Large intestine (tissue), 3 donors: ENCODE measurements at regions not wholly inside any gene's neighbourhood (a gene's known extent, or its start where the extent isn't known, plus 50 kb on each side); places are given as distances from the start of the nearest gene placed in this dataset.
"Not testable (repeated sequence)": the region's sequence is repeated elsewhere in the genome, so short reads cannot be mapped to it uniquely, and the experiment has no call there.

Source experiments
- DNase-seq, 2 donors: peaks; one replicate each; pipeline versions ENCODE4 v3.0.0 to v3.0.0-alpha.2; 2013
- H3K27ac ChIP-seq: one replicate; pipeline ENCODE4 v1.5.1; 2013; ENCODE audit warnings: low read length
- H3K27me3 ChIP-seq: 2 replicates; pipeline ENCODE4 v1.6.1; 2013; ENCODE audit warnings: low read length; ENCODE audit not compliant: control insufficient read depth, insufficient read depth
- H3K36me3 ChIP-seq: 2 replicates; pipeline ENCODE4 v1.6.1; 2013; ENCODE audit warnings: low read length; ENCODE audit not compliant: control insufficient read depth, insufficient read depth
- H3K4me1 ChIP-seq: one replicate; pipeline ENCODE4 v1.6.1; 2013; ENCODE audit warnings: low read length; ENCODE audit not compliant: control insufficient read depth, insufficient read depth
- H3K4me3 ChIP-seq: one replicate; pipeline ENCODE4 v1.5.1; 2013; ENCODE audit warnings: low read length
- H3K9me3 ChIP-seq: one replicate; pipeline ENCODE4 v1.6.1; 2013; ENCODE audit warnings: mild to moderate bottlenecking, low read depth, low read length, moderate library complexity; ENCODE audit not compliant: control insufficient read depth
- WGBS: methylation state at CpG from one replicate; pipeline ENCODE4 v1.1.5; 2013; ENCODE audit warnings: low lambda C conversion rate; ENCODE audit not compliant: insufficient coverage; 5-methylcytosine and 5-hydroxymethylcytosine counted together

DNA sequence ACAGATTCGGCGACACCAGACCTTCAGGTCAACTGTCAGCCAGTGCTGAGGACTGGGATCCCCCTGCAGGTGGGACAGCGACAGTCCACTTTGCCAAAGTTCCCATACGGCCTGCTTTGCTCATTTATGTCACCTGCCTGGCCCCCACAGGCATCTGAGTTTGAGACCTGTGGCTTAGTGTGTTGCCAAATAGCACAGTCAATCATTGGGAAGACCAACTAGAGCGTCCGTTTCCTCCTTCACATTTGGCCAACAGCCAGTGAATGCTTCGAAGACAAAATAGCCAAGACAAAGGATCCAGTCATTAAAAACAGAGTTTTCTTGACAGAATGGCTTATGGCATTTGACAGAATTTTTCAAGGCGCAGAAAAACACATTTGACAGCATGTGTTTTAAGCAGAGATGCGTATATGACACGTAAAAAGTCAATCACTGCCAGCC is 113.8 kb downstream of the ABCC12 start:
- Histone ChIP-seq H3K27me3 (no peaks in the 10 kb centered on the region), H3K36me3 (no peaks in the 10 kb centered on the region), H3K4me3 (no peak overlapping the region), H3K27ac (no peak overlapping the region), H3K4me1 (no peaks in the 10 kb centered on the region), H3K9me3 (no peaks in the 10 kb centered on the region)
- no peak for DNase-seq
- WGBS = 100% methylated on average over 2 of the region's 10 CpGs

- WGBS = no CpG with 5 or more reads among the region's 4 CpGs
These were observed 120.7 kb downstream of the ABCC12 start for GRCh38 chr16:48035142-48035541.

GRCh38 chr16:48030926-48031325 is 124.9 kb downstream of the ABCC12 start:
- H3K4me1 ChIP-seq = no peaks in the 10 kb centered on the region
- DNase-seq = no peak
- H3K27ac ChIP-seq = no peak overlapping the region
- H3K4me3 ChIP-seq = no peak overlapping the region
- no peaks in the 10 kb centered on the region for H3K27me3 ChIP-seq
- WGBS = 67% methylated on average over 2 of the region's 6 CpGs
- no peaks in the 10 kb centered on the region for H3K36me3 ChIP-seq
- H3K9me3 ChIP-seq = no peaks in the 10 kb centered on the region

More at GRCh38 chr16:48035142-48035541, 120.7 kb downstream of the ABCC12 start:
- Histone ChIP-seq H3K36me3 (no peaks in the 10 kb centered on the region), H3K27ac (no peak overlapping the region), H3K4me3 (no peak overlapping the region), H3K9me3 (no peaks in the 10 kb centered on the region), H3K27me3 (no peaks in the 10 kb centered on the region), H3K4me1 (no peaks in the 10 kb centered on the region)
- no peak for DNase-seq

DNA sequence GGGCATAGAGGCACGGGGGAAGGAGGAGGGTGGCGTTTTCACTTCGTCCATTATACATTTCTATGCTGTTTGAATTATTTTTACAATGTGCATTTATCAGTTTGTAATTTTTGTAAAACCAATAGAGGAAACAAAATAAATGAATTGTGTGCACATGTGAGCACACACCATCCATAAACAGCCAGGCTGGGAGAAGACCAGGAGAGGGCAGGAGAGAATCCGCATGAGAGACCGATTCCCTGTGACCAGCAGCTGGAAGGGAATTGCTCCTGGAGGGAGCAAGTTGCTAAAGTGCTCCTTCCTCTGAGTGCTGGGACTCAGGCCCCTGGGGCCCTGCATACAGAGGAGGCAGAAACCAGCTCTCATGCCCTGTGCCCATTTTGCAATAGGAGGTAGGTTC is 126.0 kb downstream of the ABCC12 start:
- H3K27ac ChIP-seq = no peak overlapping the region
- no peaks in the 10 kb centered on the region for H3K4me1 ChIP-seq
- no peak overlapping the region for H3K4me3 ChIP-seq
- H3K9me3 ChIP-seq = no peaks in the 10 kb centered on the region
- WGBS = no CpG with 5 or more reads among the region's 5 CpGs
- DNase-seq = no peak
- H3K27me3 ChIP-seq = no peaks in the 10 kb centered on the region
- H3K36me3 ChIP-seq = no peaks in the 10 kb centered on the region

GRCh38 chr16:48025359-48025758 is 130.4 kb downstream of the ABCC12 start:
- H3K27me3 ChIP-seq = no peaks in the 10 kb centered on the region
- no CpG with 5 or more reads among the region's 5 CpGs for WGBS
- DNase-seq = no peak
- H3K36me3 ChIP-seq = no peaks in the 10 kb centered on the region
- no peaks in the 10 kb centered on the region for H3K9me3 ChIP-seq
- no peak overlapping the region for H3K27ac ChIP-seq
- H3K4me3 ChIP-seq = no peak overlapping the region
- H3K4me1 ChIP-seq = no peaks in the 10 kb centered on the region

DNA sequence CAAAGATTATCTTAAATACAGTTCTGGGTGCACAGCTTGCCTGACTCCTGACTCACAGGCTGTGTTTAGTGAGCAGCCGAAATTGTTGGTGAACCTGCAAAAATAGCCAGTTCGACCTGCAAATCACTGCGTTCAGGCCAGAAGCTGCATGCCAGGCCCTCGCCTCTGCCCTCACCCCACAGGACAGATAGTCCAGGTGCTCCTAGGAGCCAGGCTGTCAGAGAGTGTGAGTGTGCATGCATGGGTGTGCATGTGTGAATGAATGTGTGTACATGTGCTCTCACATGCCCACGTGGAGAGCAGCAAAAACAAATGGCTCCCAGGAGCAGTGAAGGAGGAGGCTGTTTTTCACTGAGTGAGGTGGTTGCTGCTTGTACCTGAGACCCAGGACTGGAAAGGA is 131.8 kb downstream of the ABCC12 start:
- H3K36me3 ChIP-seq = no peaks in the 10 kb centered on the region
- no peak for DNase-seq
- no peak overlapping the region for H3K27ac ChIP-seq
- H3K4me3 ChIP-seq = no peak overlapping the region
- H3K4me1 ChIP-seq = no peaks in the 10 kb centered on the region
- no CpG with 5 or more reads among the region's 5 CpGs for WGBS
- no peaks in the 10 kb centered on the region for H3K27me3 ChIP-seq
- H3K9me3 ChIP-seq = no peaks in the 10 kb centered on the region

DNA sequence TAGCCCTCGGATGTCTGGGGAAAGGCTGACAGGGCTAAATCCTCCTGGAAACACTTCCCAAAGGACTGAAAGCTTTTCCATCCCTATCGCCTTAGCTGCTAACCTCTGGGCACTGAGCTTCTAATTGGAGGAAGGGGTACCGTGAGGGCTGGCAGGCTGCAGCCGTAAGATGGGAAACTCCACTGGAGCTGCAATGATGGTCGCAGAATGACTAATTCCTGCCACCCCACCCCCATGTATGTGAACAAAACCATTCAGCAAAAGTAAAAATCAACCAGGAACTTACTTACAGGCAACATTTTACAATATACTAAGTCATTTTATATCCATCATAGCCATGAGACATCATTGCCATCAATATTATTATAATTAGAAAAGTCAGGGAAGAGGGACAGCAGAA is 133.3 kb downstream of the ABCC12 start:
- DNase-seq = no peak
- WGBS = no CpG with 5 or more reads among the region's 5 CpGs
- Histone ChIP-seq H3K9me3 (no peaks in the 10 kb centered on the region), H3K4me1 (no peaks in the 10 kb centered on the region), H3K27ac (no peak overlapping the region), H3K4me3 (no peak overlapping the region), H3K27me3 (no peaks in the 10 kb centered on the region), H3K36me3 (no peaks in the 10 kb centered on the region)

DNA sequence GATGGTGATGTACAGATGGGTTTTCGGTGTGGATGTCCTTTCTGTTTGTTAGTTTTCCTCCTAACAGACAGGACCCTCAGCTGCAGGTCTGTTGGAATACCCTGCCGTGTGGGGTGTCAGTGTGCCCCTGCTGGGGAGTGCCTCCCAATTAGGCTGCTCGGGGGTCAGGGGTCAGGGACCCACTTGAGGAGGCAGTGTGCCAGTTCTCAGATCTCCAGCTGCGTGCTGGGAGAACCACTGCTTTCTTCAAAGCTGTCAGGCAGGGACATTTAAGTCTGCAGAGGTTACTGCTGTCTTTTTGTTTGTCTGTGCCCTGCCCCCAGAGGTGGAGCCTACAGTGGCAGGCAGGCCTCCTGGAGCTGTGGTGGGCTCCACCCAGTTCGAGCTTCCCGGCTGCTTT is 135.2 kb downstream of the ABCC12 start:
- not testable (repeated sequence) for H3K36me3 ChIP-seq

DNA sequence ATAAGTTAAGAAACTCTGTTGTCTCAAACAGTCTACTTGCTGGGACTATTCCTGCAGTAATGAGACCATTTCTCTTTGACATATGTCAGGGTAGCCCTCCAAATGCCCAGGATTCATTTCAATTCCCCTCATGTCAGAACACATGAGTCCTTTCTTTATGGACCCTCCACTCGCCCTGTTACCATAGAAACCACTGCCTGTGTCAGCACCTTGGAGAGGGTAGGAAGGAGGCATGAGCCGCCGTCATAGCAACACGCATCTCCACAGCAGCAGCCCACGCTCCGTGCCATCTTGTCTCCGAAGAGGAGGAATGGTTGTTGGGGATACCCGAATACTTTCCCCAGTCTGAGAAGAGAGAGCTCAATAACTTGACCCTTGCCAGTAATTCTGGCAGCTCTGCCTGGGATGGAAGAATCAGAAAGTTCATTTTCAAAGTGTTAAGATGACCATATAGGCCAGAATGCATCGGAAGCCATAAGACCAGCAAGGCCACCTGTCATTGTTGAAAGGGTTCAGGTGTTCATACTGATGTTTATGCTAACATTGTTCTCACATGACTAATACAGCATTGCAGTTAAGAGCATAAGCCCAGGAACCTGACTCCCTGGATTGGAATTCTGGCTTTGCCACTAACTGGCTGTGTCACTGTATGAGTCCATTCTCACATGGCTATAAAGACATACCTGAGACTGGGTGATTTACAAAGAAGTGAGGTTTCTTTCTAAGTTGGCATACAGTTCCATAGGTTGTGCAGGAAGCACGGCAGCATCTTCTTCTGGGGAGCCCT is 141.3 kb downstream of the ABCC12 start:
- Histone ChIP-seq H3K27ac (no peak overlapping the region), H3K9me3 (no peaks in the 10 kb centered on the region), H3K4me3 (no peak overlapping the region), H3K27me3 (no peaks in the 10 kb centered on the region), H3K36me3 (no peaks in the 10 kb centered on the region), H3K4me1 (no peaks in the 10 kb centered on the region)
- DNase-seq = no peak
- no CpG with 5 or more reads among the region's 10 CpGs for WGBS

More for the DNA sequence above, 135.2 kb downstream of the ABCC12 start:
- not testable (repeated sequence) for H3K9me3 ChIP-seq, H3K27me3 ChIP-seq, DNase-seq, H3K4me3 ChIP-seq, H3K4me1 ChIP-seq, H3K27ac ChIP-seq
- no CpG with 5 or more reads among the region's 6 CpGs for WGBS

DNA sequence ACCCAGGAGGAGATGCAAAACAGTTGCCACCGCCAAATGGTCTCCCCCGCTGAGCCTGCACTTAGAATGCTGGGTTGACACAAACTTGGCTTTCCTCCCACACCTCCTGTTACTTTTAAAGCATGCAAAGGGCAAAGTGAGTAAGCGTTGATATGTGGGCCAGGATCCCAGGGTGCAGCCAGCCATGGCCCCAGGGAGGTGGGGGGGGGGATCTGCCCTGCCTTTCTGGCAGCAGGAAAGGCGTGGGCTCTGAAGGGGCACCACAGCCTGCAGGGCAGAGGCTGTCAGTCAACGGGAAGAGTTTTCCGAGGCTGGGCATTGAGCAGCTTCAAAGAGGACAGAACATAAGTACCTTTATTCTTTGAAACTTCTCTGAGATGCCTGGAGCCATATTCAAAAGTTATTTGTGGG is 142.3 kb downstream of the ABCC12 start:
- Histone ChIP-seq H3K27ac (no peak overlapping the region), H3K36me3 (no peaks in the 10 kb centered on the region), H3K4me3 (no peak overlapping the region), H3K27me3 (no peaks in the 10 kb centered on the region), H3K4me1 (no peaks in the 10 kb centered on the region), H3K9me3 (no peaks in the 10 kb centered on the region)
- DNase-seq = no peak
- no CpG with 5 or more reads among the region's 6 CpGs for WGBS
